ENCODE measurements at regions not wholly inside any gene's neighbourhood (a gene's known extent, or its start where the extent isn't known, plus 50 kb on each side); places are given as distances from the start of the nearest gene placed in this dataset.

DNA sequence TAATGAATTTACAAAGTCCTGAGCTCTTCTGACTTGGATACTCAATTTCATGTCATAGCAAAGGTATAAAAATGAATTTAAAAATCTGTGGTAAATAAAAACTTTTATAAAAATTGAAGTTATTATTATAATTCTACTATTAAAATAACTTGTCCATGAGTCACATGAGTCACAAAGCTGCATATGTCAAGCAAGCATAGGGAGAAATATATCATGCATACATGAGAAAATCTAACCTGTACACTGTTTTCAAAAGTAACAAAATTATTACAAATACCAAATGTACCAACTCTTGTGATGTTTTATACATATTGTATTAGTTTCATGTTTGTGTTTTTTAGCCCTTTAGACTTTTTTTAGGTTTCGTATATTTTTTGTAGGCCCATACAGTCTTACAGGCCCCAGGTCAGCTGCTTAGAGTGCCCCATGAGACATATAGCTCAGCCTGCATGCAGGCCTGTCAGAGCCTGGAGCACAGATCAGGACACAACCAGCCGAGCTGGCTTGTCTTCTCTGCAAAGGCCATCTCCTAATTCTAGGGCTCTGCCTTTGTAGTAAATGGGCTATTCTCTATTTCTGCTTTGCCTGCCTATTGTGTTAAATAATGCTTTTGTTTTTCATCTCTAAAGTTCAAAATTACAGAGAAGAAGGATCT is 818.7 kb upstream of the TENM3 start:
- no peak for DNase-seq

DNA sequence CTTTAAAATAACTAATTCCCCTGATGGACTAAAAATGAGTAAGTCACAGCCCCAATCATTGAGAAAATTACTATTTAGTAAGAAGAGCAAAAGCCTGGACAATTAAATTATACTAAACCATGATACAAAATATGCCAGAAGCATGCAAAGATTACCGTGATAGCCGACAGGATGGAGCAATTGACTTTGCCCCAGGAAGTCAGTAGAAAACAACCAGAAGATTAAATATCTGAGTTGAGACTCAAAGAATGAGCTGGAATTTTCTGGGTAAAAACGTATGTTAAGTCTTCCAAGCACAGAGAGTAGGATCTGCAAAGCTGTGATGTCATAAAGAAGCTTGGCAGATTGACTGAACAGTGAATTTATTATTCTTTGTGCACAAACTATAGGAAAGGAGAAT is 816.1 kb upstream of the TENM3 start:
- no peak for DNase-seq

DNA sequence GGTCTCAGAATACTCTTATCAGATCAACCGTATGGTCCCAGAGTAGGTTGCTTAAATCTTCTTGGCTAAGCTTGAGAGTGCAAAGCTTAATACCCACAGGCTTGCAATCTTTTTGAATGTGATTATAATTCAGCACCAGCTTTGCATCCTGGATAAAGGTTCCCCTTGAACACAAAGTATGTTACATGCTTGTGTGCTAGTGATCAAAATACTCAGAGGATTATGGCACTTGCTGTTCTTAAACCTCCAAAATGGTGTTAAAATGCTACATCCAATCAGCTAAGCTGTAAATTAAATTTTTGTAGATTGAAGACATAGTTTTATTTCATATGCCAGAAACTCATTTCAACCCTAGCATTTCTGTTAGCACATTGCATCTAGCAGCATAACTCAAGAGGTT is 812.2 kb upstream of the TENM3 start:
- DNase-seq, result no peak

DNA sequence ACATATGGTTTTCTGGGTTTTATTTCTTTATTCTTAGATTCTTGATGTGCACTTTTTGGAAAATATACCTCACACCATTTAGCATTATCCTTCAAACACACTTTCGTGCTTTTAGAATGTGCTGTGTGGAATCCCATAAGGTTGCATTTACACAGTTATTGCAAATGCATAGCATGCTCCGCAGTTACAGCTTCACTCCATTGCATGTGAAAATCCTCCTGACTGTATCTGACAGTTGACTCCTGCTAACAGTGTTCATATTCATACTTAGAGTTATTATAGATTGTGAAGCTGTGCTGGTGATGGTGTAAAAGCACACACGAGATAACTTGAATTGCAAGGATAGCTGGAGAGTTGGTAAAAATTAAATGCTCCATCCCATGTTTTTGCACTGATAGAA is 811.5 kb upstream of the TENM3 start:
- no peak for DNase-seq

DNA sequence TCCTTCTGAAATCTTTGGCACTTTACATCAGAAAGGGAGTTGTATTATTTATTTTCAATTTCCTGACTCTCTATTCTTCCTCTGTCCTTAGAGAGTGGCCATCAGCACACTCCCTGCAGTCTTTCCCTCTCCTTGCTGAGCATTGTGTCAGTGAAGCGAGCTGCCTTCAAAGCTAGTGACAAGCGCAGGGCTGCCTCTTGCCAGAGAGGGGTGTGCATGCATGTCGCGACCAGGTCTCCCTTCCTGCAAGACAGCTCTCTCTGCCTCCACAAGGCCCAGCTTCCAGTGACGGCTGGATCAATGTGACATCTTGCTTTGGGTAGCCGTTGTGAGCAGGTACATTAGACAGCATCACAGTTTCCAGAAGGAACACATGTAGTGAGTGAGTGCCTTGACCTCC is 810.9 kb upstream of the TENM3 start:
- DNase-seq, result no peak

DNA sequence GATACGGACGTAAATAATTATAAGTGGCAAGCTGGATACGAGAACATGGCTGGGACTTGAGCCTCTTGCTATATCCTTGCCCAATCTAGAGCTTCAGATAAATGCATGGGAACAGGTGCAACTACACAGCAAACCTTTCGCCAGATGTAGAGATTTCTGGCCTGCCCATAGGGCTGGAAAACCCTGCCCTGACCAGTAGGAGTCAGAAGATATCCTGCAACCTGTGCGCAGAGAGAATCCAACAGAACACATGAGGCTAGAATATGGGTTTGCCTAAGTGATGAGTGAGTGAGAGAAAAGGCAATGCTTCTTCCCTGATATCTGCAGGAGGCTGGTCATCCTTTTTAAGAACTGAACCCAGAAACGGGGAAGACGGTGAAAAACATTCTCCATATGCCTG is 805.3 kb upstream of the TENM3 start:
- no peak for DNase-seq

DNA sequence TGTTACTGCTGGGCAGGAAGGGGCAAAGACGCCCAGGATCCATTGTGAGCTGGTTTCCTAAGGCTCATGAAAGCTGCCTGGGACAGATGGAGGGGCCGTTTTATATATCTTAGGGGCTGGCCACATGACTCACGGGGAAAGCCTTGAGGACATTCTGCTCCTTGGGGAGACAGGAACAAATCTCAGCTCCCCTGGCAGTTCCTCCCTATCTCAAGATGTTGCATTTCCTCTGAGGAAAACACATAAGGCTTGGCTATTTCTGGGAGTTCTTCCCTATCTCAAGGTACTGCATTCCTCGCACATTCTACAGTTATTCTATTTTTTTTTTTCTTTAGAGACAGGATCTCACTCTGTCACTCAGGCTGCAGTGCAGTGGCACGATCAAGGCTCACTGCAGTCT is 804.6 kb upstream of the TENM3 start:
- no peak for DNase-seq

DNA sequence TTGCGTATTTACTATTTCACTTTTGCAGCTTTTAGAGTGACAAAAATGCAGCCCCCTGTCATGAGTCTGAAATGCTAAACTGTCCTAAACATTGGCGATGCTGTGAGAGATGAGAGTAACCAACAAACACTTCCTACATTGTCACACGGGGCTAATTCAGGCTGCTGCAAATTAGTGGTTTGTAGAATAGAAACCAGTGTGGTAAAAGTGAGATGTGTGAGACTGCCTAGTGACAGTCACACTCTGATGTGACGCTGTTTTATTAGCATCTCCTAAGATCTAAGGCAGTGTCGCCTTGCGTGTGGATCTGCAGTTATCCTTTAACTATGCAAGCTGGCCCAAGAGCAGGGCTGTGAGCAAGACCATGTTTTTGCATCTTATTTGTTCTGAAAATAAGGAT is 800.2 kb upstream of the TENM3 start:
- no peak for DNase-seq

DNA sequence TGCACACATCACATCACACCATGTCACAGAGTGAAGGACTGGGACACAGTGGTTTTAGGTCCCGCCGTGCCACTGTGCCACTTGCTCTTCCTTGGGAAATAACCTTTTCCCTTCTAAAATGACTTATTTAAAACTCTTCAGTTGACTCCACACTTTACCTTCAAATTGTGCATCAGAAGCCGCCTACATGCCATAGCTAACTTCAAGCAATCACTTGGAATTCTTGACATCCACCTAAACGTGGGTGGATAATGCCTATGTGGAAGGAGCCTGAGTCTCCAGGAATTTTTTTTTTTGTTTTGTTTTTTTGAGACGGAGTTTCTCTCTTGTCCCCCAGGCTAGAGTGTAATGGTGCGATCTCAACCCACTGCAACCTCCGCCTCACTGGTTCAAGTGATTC is 777.4 kb upstream of the TENM3 start:
- no peak for DNase-seq

DNA sequence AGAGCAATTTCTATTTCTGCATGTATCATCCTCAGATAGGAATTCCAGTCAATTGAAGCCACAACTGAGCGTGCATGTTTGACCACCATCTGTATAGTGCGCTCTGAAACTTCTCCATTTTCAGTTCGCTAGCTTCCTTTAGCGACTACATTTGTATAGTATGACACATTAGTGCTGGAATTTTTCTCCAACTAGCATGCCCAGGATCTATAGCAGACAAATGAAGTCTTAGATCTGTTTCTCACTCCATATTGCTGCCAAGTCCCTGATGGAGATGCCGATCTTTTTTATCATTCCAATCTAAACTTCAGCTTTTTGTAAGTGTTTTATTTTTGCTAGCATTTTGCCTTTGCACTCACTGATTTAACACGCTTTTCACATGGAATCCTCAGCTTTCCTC is 774.8 kb upstream of the TENM3 start:
- DNase-seq, result no peak

DNA sequence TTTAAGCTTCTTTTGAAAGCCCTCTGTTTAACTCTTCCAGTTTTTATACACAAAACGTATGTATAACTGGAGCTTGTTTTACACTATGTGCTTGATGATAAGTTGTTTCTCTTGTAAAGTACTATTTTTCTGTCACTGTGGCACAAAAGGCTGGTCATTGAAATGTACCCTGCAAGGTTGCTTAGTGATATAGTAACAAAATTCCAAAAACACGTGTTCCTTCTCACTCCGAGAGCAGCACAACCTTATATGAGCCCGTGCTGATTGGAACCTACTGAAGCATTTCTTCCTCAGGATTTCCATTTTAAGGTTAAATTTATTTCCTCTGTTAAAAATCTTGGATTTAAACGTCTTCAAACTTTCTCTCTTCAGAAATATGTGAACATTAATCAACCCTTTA is 772.9 kb upstream of the TENM3 start:
- no peak for DNase-seq

DNA sequence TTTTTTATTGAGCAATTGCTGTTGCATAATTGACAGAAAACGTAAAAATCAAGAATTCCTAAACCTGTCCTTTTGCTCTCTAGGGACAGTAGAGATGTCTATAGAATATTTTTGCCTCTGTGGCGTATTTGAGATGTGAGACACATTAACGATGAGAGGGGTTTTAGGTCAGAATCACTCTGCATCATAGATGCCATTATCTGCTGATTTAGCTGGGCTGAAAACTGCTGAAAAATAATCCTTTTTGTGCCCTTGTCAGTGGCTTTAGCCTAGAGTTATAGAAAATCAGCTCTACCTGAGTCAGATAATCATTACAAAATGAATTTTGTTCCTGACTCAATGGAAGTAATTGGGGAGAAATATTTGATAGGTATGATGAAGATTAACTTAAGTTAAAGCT is 767.8 kb upstream of the TENM3 start:
- DNase-seq, result no peak

DNA sequence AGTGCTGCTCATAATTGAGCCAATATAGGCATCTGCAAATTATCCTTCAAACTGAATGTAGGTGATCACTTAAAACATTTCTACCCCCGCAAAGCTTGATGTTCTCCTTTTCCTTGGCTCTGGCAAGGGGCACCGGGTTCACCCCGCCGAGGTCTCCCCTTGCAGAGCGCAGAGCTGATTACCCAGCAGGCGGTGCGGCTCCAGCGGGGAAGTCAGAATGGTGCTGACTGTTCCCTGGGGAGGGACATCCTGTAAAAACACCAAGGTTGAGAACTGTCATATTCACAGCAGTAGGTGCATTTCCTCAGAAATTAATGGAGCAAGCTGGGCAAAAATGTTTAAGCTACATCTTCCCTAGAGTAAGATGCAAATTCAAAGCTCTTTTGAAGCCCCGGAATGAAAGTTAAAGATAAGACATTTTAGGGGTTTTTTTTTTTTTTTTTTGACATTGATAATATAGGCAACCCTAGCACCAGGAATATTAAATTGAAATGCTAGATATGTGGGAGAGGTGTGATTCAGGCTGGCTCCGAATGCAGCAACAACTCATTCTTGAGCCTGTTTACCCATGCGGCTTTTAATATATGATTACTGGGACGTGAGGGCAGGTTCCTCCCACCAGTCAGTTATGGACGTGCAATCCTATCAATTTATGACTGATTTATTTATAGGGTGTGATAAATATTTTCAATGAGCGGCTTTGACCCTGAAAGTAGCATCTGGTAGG is 767.3 kb upstream of the TENM3 start:
- no peak for DNase-seq

DNA sequence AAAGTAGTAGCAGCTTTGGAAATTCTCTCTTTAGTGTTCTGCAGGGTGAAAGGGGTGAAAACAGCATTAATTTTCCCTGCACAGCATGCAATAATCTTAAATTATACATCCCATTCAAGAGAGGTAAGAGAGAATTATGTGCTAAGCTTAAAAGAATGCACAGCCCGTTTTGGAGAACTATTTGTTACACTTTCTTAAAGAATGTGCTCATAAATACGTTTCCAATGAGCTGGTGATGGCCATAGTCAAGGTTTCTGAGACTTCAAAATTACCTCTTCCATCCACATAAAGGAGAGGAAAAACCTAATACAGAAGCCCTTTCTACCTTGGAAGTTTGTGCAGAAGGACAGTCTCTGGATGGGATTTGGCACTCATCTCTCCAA is 766.7 kb upstream of the TENM3 start:
- DNase-seq, result no peak

DNA sequence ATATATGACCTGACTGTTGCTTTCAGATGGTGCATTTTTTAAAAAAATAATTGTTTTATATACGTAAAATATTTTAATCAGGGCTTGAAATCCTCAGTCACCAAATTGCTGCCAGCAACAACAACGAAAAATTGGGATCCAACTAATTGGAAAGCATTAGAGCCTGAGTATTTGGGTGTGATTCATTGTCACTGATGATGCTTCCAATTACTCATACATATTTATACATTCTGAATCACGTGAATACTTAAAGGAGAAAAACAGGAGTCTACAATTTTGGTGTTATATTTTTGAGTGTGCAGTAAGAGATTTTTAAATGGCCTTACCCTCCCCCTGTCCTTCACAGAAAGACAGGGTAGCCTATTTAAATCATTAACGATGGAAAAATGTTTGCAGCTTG is 765.6 kb upstream of the TENM3 start:
- DNase-seq, result no peak

DNA sequence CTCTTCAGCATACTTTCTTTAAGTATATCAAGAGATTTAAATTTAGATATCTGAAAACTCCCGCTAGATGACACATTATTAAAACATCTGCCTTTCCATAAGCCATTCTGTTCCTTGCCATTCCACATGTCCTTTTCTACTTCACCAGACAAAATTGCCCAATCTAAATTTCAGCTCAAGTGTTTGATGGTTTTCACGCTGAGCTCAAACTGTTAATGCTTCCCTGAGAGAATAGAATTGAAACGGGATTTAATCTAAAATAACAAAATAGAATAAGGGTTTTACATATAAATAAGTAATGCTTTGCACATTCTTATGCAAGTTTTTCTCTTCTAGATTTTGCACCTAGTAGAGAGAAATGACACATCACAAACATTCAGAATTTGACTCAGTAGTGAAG is 764.5 kb upstream of the TENM3 start:
- DNase-seq, result no peak

DNA sequence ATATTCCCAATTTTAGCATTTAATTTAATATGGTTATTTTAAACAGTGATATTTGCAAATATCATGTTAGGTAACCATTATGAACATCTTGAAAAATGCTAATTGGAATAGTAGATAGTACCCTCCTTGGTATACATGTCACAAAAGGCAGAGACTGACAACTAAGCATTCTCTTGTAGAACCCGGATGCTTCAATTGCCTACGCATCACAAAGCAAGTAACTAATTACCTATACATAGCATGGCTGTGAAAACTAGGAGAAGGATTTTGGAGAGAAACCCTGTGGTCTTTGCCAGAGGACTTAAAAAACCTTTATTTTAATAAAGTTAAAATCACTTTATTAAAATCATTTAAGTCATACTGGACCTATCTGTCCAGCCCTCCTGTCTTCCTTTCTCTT is 764.1 kb upstream of the TENM3 start:
- no peak for DNase-seq

DNA sequence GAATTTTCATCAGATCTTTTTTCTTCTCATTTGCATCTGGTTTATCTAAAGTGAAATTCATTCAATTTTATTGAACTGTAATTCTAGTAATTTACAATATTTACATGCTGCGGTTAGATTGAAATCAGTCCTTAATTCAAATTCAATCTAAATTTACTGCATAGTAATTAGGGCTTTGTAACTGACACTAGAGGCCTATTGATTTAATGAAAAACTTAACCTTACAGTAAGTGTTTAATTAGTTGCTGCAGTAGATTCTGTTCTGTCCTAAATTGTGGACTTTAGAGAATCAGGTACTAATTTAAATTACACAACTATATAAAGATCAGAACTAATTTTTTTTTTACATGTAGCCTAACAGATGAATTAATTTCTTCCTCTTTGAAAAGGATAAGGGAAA is 758.8 kb upstream of the TENM3 start:
- no peak for DNase-seq

DNA sequence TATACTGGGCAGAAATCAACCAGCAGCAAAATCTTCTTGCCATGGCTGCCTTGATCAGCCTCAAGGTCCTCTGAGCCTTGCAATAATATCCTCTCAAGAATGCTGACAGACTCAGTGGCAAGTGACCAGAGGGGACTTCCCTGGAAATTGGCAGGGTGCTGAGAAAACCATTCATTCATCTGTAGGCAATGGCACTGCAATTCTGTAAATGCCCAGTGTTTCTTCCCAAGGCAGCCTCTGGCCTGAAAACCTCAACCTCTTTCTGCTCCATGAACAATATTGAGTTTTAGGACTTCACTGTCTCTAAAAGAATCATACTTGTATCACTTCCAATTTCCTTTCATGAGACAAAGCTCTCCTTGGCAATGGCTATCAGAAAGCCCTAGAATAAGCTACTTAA is 754.3 kb upstream of the TENM3 start:
- DNase-seq, result no peak

DNA sequence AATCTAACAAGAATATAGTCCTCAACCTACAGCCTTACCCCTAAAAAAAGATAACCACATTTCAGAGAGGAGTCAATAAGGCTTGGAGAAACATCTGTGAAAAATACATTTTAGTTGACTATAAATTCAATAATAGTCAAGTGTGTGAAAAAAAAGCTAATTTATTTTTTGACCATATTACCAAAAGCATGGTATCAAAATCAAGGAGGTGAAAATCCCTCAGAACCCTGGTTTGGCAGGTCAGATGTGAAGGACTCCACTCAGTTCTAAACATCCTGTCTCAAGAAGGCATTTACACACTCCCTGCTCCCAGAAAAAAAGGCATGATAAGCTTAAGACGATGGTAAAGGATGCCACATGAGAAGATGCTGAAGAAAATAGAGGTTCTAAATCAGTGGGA is 745.1 kb upstream of the TENM3 start:
- DNase-seq, result no peak

DNA sequence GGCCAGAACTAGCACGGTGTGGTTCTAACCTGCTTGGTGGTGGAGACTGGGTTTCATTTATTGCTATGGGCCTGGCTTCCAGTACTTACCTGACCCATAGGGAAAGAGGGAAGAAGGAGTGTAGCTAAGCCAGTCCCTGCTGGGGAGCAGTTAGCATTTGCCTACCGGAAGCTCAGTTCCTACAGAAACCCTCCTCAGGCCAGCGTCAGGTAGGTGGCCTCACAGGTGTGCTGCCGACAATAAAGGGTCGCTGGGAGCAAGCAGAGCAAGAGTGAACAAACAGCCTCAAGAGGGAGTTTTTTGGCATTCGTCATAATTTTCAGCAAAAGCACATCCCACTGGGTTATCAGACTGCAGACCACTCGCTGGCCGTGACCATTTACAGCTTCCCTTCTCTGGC is 740.6 kb upstream of the TENM3 start:
- no peak for DNase-seq

DNA sequence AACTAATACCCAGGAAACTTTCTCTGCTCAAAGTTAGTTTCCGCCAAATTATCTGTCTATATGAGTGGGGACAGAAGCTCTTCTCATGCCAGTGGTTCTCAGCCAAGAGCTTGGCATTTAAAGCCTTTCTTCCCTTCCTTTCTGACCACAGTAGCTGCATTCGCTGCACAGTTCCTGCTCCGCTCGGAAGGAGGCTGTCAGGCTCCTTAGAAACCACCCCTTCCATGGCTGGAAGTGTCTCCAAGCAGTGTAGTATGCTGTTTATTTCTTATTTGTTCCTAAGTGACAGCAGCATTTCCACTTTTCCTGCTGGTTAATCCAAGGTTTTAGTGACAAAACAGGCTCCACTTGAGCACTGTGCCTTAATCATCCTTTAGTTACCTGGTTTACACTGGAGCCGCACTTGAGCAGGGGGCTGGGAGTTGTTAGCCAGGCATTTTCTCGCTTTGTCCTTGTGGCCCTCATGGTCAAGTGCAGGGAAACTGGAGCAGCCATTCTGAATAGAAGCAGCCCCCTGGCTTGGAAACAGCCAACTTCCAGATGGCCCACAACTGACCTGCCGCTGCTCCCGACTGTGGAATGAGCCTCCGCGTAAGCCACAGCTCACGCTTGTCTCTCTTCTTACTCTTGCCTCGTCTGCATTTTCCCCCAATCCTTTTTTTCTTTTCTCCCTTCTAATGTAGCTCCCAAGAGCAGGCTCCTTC is 739.4 kb upstream of the TENM3 start:
- no peak for DNase-seq

DNA sequence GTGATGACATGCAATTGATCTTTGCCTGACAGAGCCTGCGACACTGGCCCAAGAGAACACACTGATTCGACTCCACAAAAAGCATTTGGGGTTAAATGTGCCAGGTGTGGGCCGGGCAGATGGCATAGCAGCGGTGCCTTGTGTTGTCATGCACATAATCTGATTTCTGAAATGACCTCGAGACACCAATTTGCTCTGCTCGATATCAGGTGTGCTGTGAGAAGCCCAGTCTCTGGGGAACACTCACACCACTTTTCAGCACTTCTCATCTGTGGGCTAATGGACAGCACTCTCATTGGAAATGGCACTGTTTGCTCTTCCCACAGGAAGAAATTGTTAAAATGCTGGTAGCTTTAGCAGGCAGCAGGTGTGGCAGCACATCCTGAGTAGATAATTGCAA is 738.3 kb upstream of the TENM3 start:
- no peak for DNase-seq

DNA sequence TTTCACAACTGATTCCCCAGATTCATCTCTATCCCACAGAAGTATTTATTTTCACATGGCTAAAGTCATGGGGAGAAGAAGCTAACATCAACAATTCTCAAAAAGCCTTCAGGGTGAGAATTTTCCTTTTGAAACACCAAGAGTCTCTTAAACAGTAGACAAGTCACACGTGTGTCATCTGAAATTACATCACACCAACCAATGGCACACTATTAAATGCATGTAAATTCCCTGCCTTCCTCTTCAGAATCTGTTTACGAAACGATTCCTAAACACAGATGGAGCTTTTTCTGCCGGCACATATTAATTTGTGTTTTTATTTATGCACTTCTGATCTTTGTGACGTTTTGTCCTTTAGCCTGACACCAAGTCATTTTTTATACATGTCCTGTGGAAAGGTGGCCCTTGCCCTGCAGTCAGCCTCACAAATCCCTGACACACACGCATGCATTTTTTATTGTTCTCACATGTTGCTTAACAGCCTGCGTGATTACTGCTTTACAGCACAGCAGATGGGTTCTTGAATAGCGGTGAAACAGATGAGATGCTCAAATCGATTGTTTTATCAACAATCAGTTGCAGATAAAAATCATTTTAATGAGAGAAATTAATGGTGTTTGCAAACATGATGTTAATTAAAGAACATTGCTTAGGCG is 735.9 kb upstream of the TENM3 start:
- DNase-seq, result no peak

Data from CD4-positive, alpha-beta T cell treated with Interleukin-4 for 1 hour (primary cell).